Myocyte (in vitro differentiated cells): ENCODE measurements at regions not wholly inside any gene's neighbourhood (a gene's known extent, or its start where the extent isn't known, plus 50 kb on each side); places are given as distances from the start of the nearest gene placed in this dataset.
A peak's percentile ranks its signal among the peaks of the same experiment; 100 is the strongest.
"Not testable (repeated sequence)": the region's sequence is repeated elsewhere in the genome, so short reads cannot be mapped to it uniquely, and the experiment has no call there.

ENCODE experiments used
- DNase-seq: peaks from one replicate; pipeline ENCODE4 v3.0.0-alpha.2; 2012; ENCODE audit warnings: low read depth

DNA sequence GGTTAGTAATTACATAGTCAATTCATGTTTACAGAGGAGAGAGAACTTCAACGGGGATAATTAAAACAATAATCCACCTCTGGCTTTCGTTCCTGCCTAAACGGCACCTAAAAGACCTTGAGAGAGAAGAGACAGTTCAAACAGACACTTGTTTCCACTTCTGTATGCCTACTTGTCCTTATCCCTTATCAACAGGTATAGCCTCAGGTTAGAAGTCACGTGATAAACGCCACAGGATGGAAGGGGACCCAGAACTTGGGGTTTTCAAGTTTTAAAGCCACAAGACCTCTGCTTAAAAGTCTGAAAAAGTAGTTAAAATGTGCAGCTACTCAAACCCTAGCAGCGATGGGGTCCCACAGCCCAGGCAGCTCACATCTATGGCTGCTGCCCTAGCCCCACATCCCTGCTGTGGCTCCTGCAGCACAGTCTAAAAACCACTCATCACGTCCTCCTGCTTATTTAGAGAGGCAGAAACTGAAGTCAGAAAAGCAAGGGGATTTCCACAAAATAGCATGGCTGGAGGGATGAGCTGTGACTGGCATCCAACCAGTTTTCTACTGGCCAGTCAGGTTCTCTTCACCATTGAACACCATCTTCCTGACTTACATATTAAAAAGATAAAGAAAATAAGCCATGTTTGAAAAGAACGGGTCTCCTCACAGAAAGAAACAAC, 51.2 kb upstream of the SEC16B start:
- no peak for DNase-seq

DNA sequence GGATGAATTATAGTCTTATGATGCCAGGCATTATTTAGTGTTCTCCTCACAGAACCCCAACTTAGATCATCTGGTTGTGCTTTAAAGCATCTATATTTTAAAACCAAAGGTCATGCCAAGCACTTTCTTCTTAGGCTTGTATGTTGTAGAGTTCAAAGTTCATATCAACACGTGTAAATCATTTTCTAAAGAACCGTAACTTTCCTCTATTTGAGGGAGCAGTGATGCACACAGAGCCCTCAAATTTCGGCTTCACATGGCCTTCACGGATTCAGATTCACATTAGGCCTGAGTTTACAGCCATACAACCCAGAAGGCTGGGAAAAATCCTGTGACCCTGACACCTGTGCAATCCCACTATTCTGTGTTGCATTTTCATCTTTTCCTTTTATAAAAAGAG, 52.1 kb upstream of the SEC16B start:
- DNase-seq: no peak

DNA sequence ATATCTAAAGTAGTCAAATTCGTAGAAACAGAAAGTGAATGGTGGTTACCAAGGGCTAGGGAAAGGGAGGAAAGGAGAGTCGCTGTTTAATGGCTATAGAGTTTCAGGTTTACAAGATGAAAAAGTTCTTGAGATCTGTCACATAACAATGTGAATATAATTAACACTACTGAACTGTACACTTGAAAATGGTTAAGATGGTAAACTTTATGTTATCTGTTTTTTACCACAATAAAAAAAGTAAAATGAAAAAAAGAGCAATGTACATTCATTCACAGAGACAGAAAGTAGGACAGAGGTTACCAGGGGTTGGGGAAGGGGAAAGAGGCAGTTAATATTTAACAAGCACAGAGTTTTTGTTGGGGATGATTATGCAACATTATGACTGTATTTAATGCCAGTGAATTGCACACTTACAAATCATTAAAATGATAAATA, 53.3 kb upstream of the SEC16B start:
- DNase-seq: no peak

DNA sequence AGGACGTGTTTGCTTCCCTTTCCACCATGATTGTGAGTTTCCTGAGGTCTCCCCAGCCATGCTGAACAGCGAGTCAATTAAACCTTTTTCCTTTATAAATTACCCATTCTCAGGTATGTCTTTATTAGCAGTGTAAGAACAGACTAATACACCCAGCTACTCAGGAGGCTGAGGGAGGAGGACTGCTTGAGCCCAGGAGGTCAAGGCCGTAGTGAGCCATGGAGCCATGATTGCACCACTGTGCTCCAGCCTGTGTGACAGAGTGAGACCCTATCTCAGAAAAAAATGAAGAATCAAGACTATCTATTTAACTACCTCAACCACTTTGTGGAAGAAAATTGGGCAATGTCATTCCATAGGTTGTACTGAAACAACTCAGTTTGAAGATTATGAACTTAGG, 54.6 kb upstream of the SEC16B start:
- DNase-seq: no peak

DNA sequence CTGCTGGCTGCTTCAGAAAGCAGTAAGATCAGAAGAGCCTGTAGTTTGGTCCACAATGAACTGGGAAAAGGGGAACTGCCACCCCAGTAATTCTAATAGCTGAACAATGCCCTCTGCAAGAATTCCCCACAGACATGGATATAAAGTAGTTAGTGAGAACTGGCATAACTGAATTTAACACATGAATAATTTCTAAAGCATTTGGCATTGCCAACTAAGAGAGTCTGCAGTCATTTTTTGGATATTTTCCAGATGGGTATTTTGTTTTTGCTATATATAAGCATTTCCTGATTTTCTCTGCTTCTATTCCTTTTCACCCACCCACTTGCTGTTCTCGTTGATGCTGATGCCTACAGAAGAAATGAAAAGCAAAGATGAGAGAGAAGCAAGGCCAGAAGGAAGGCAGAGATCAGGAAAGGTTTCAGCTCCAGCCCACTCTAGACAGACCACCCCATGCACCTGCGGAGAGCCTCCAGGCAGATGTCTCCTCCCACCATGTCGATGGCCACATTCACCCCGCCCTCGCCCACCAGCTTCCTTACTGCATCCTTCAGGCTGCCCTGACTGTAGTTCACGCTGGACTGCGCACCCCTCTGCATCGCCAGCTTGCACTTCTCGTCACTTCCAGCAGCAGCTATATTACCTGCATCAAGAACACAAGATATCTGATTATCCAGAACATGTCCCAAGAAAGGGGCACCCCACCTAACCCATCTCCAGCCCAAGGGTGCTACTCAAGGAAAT, 55.9 kb upstream of the SEC16B start:
- DNase-seq: no peak

DNA sequence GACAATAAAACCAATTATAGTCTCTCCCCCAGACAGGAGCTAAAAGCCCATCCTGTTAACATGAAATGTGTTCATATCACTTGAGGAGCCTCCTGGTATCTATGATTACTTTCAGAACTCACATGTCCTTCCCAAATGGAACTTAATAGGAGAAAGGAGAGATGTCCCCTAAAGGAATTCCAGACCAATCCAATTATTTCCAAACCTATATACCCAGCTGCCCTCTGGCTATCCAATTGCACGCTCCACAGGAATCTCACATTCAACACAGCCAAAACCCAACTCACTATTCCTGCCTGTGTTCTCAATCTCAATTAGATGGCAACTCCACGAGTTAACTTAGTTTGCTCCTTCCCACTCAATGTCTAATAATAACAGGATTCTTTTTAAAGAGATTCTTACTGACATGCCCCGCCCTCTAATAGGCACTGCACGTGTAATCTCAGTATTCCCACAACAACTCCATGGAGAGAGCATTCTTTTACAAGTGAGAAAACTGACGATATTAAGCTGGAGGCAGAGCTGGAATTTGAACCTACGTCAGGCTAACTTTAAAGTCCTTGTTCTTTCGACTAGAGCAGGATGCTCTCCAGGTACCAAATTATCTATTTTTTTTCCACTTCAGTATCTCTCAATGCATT, 59.1 kb upstream of the SEC16B start:
- peak; percentile 56 for DNase-seq

DNA sequence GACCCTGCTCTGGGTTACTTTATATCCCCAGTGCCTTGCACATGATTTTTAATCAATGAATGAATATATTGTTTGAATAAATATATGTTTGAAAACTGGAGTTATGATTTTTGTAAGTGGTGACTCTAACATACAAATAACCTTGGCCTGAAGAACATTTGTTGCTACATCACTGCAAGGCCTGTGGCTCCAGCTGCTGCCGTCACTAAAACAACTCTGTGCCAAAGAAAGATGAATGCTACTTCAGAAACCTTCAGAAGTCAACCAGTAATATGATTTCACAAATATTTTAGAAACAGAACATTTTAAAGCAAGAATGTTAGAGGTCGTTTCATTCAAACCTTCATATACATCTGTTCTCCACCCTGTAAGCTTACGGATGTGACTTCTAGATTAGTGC, 60.6 kb upstream of the SEC16B start:
- peak; percentile 86 for DNase-seq

DNA sequence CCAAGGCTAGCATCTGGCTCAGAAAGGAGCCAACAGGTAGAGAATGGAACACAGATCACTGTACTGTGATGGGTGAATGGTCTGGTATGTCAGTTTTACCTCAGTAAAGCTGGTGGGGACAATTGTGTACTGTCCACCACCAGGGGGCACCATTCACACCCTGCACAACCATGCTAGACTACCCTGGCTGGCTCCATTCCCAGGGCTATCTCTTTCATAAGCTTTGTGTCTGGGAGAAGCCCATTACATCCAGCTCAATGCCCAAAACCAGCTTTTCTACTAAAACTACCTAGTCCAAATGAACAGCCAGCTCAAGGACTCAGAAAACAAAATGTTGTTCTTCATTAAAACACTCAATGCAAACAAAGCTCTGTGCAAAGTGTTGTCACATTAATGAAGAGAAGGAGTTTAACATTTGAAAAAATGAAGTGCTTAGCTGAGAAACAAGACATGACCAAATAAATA, 62.0 kb upstream of the RASAL2 start:
- DNase-seq: peak; percentile 91

DNA sequence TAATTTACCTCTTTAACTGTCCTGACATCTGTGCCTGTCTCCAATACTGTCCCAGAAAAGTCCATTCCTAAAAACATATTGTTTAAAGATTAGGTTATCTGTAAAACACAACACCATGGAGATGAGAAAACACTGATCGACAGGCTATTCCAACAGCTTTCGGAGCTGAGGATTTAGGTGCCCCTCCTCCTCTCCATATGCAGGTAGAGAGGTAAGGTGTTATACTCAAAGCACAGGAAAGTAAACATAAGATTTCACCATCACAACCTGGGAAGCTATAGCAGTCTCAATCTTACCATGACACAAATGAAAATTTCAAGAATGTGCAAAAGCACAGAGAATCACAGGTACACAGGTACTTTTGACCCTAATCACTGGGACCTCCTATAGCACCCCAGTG, 60.9 kb upstream of the RASAL2 start:
- DNase-seq: no peak

DNA sequence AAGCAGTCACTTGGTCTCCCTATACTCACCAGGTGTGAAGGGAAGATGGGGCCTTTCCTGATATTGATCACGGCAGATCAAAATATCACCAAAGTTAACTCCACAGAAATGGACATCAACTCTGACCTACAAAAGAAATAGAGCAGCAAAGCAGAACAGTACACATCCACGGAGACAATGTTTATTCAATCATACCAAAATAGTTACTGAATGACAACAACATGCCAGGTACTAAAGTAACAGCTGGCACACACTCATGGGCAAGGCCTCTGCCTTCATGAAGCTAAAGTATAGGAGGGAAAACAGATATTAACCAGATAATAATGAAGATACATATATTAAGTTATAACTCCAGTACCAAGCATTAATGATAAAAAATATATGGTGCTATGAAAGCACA, 59.2 kb upstream of the RASAL2 start:
- no peak for DNase-seq

DNA sequence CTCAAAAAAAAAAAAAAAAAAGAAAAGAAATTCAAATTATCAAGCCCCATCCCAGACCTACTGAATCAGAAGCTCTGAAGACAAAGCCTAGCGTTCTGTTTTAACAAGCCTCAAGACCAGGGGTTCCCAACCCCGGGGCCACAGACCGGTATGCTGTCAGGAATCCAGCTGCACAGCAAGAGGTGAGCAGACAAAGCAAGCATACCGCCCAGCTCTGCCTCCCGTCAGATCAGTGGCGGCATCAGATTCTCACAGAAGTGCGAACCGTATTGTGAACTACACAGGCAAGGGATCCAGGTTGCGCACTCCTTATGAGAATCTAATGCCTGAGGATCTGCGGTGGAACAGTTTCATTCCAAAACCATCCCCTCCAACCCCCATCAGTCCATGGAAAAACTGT, 57.8 kb upstream of the RASAL2 start:
- DNase-seq: no peak

DNA sequence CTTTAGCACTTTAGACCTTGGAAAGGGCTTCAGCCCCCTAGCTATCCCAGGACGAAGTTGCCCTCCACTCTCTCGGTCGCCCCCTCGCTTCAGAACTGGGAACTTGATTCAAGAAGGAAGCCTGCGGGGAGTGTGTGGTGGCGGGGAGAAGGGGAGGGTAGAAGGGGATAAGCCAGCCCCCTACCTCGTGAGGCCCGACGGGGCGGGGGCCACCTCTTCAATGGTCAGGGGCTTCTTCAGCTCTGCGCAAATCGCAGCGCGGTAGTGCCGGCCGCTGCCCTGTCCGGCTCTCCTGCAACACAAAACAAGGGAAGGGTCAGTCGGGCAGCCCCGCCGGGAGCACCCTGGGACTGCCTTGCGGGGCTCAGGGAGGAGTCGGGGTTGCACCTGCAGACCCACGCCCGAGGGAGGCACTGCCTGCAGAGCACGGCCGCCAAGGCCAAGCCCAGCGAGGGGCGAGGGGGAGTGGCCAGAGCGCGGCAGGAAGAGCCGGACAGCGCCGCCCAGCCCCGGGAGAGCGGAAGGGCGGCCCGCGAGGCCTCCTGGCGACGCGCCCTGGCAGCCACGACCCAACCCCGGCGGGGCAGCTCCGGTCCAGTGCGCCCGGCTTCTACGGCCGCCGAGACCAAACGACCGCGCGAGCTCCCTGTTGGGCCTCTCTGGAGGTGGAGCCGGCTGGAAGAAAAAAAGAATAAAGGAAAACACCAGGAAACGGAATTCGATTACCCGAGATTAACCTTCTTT, 56.2 kb upstream of the RASAL2 start:
- DNase-seq: peak; percentile 72

DNA sequence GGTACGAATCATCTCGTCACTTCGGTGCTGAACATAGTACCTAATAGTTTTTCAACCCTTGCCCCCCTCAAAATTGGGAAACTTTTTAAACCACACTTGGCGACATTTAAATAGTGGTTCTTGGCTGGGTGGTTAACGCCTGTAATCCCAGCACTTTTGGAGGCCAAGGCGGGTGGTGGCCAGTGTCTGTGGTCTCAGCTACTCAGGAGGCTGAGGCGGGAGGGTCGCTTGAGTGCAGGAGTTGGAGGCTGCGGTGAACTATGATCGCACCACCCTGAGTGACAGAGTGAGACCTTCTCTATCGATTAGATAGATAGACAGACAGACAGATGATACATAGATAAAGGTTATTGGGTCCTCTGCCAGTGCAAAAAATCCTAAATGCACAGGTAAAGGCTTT, 55.5 kb upstream of the RASAL2 start:
- no peak for DNase-seq

DNA sequence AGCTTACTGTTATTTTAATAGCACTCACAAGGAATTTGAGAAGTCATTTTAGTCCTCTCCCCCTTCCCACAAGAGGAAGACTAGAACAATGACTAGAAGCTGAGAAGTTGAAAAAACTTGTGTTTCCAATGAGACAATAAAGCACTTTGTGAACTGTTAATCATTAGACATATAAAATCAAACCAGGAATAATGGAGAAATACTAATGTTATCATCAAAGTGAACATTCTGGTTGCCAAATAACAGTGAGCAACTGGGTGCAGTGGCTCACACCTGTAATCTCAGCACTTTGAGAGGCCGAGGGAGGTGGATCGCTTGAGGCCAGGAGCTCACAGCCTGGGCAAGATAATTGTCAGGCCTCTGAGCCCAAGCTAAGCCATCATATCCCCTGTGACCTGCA, 54.0 kb upstream of the RASAL2 start:
- no peak for DNase-seq

DNA sequence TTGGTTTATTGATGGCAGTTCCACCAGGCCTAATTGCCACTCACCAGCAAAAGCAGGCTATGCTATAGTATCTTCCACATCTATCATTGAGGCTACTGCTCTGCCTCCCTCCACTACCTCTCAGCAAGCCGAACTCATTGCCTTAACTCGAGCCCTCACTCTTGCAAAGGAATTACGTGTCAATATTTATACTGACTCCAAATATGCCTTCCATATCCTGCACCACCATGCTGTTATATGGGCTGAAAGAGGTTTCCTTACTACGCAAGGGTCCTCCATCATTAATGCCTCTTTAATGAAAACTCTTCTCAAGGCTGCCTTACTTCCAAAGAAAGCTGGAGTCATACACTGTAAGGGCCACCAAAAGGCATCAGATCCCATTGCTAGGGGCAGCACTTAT, 50.0 kb upstream of the RASAL2 start:
- DNase-seq: not testable (repeated sequence)
